A549 (cell line): ENCODE measurements at regions not wholly inside any gene's neighbourhood (a gene's known extent, or its start where the extent isn't known, plus 50 kb on each side); places are given as distances from the start of the nearest gene placed in this dataset.

Source experiments
- ATAC-seq, 2 experiments: fragments of 200-7000 bp in 1 of 2; fragments of >200 bp in 1 of 2; cut with Nextera tagmentation in 1 of 2; cut with Tn5 transposase in 1 of 2; 3 replicates each; pipeline versions ENCODE4 v1.8.0 to v1.9.1; 2018 to 2020; ENCODE audit warnings: mild to moderate bottlenecking in 1 of 2, moderate library complexity in 1 of 2
- CTCF ChIA-PET: fragments of 300-600 bp; sonication (Branson Sonifier 250); formaldehyde crosslinking; extraction: SDS; loops from one replicate; lab custom pipeline; 2021; ENCODE audit warnings: antibody characterized with exemption, inconsistent platforms; lab: Yijun Ruan, JAX
- POLR2A ChIA-PET: fragments of 350-600 bp; formaldehyde crosslinking; extraction: SDS; loops from one replicate; lab custom pipeline; 2021; ENCODE audit warnings: antibody characterized with exemption, inconsistent platforms; lab: Yijun Ruan, JAX
- DNase-seq, 2 experiments: peaks; one replicate each; pipeline versions ENCODE4 v3.0.0 to v3.0.0-alpha.2; 2011 to 2016; ENCODE audit warnings: low read depth in 1 of 2, low spot score in 1 of 2
- FAIRE-seq: peaks from 2 replicates; lab custom pipeline; 2011; peaks lifted over from hg19 to GRCh38; lab: Jason Lieb, UNC
- H3K27ac ChIP-seq, 2 experiments: fragments of >200 bp; sonication (Bioruptor Twin); formaldehyde crosslinking; 3 replicates each; pipeline ENCODE4 v1.5.1; 2016 to 2017
- H3K4me1 ChIP-seq: fragments of >200 bp; sonication (Bioruptor Twin); formaldehyde crosslinking; 3 replicates; pipeline ENCODE4 v1.6.1; 2016
- H3K4me2 ChIP-seq: fragments of >200 bp; sonication (Bioruptor Twin); formaldehyde crosslinking; 3 replicates; pipeline ENCODE4 v1.6.1; 2016
- H3K4me3 ChIP-seq: fragments of >200 bp; sonication (Bioruptor Twin); formaldehyde crosslinking; 3 replicates; pipeline ENCODE4 v1.5.1; 2016
- H3K9me3 ChIP-seq: fragments of >200 bp; sonication (Bioruptor Twin); formaldehyde crosslinking; 3 replicates; pipeline ENCODE4 v1.6.1; 2016
- CBX2 ChIP-seq: fragments of 200-600 bp; sonication (generic); IDR thresholded peaks from 2 replicates; pipeline ENCODE4 v1.6.1; 2016; ENCODE audit warnings: low read depth, mild to moderate bottlenecking, borderline replicate concordance
- CHD2 ChIP-seq: fragments of 150-350 bp; IDR thresholded peaks from 2 replicates; pipeline ENCODE4 v1.6.1; 2014; ENCODE audit warnings: low read length; ENCODE audit not compliant: partially characterized antibody
- EHF ChIP-seq: fragments of 250-450 bp; sonication (Bioruptor Pico); IDR thresholded peaks from 2 replicates; pipeline ENCODE4 v1.5.0; 2020; ENCODE audit warnings: mild to moderate bottlenecking
- EHMT2 ChIP-seq: fragments of 200-600 bp; sonication (generic); IDR thresholded peaks from 2 replicates; pipeline ENCODE4 v1.6.1; 2016; ENCODE audit warnings: antibody characterized with exemption, low read depth, mild to moderate bottlenecking, moderate library complexity
- ESRRA ChIP-seq: fragments of 150-350 bp; IDR thresholded peaks from 2 replicates; pipeline ENCODE4 v1.6.1; 2014; ENCODE audit warnings: mild to moderate bottlenecking, low read length, borderline replicate concordance
- FOSL2 ChIP-seq, 2 experiments: fragments of 450-650 bp in 1 of 2; fragments of >200 bp in 1 of 2; sonication (Bioruptor Twin) in 1 of 2; formaldehyde crosslinking; IDR thresholded peaks; 2 replicates each; pipeline versions ENCODE4 v1.5.0 to v1.6.1; 2016 to 2020; ENCODE audit warnings: mild to moderate bottlenecking in 1 of 2, moderate library complexity in 1 of 2
- GATA3 ChIP-seq: IDR thresholded peaks from 2 replicates; pipeline ENCODE4 v1.6.1; 2012; ENCODE audit warnings: borderline replicate concordance
- HDAC2 ChIP-seq: fragments of 200-600 bp; sonication (generic); IDR thresholded peaks from 2 replicates; pipeline ENCODE4 v1.6.1; 2016
- HEYL ChIP-seq: fragments of 250-450 bp; sonication (Bioruptor Pico); IDR thresholded peaks from 2 replicates; pipeline ENCODE4 v1.8.0; 2021; ENCODE audit warnings: mild to moderate bottlenecking, moderate library complexity
- HOXB13 ChIP-seq: fragments of 250-450 bp; sonication (Bioruptor Pico); IDR thresholded peaks from 2 replicates; pipeline ENCODE4 v1.5.0; 2020; ENCODE audit warnings: low read depth, mild to moderate bottlenecking, moderate library complexity
- HOXB5 ChIP-seq: fragments of 250-450 bp; sonication (Bioruptor Pico); IDR thresholded peaks from 2 replicates; pipeline ENCODE4 v1.5.0; 2020; ENCODE audit warnings: mild to moderate bottlenecking, moderate library complexity
- MAFK ChIP-seq: fragments of 450-650 bp; IDR thresholded peaks from 2 replicates; pipeline ENCODE4 v1.6.1; 2014; ENCODE audit not compliant: partially characterized antibody
- MAZ ChIP-seq: fragments of 150-350 bp; IDR thresholded peaks from 2 replicates; pipeline ENCODE4 v1.6.1; 2014; ENCODE audit warnings: antibody characterized with exemption, low read depth, low read length, borderline replicate concordance
- MYC ChIP-seq: IDR thresholded peaks from 2 replicates; pipeline ENCODE4 v1.6.1; 2012; ENCODE audit warnings: mild to moderate bottlenecking, inconsistent platforms, low read length, improper control_type of control experiment, borderline replicate concordance
- NR3C1 ChIP-seq: fragments of >200 bp; sonication (Bioruptor Twin); formaldehyde crosslinking; IDR thresholded peaks from 3 replicates; pipeline ENCODE4 v1.6.1; 2017
- POLR2AphosphoS2 ChIP-seq: conservative IDR thresholded peaks from 2 replicates; pipeline ENCODE4 v1.6.1; 2012; ENCODE audit warnings: low read length, improper control_type of control experiment, inconsistent platforms
- RAD21 ChIP-seq, 2 experiments: fragments of >200 bp in 1 of 2; sonication (Bioruptor Twin) in 1 of 2; formaldehyde crosslinking in 1 of 2; IDR thresholded peaks in 1 of 2; conservative IDR thresholded peaks in 1 of 2; 2 replicates in 1 of 2; 3 replicates in 1 of 2; pipeline ENCODE4 v1.6.1; 2012 to 2018; ENCODE audit warnings: inconsistent platforms in 1 of 2
- SREBF2 ChIP-seq: fragments of 450-650 bp; IDR thresholded peaks from 2 replicates; pipeline ENCODE4 v1.6.1; 2014; ENCODE audit warnings: mild to moderate bottlenecking, moderate library complexity
- WGBS: methylation state at CpG from one replicate; pipeline ENCODE4 v1.1.6; 2017; ENCODE audit errors: missing lambda C conversion rate; 5-methylcytosine and 5-hydroxymethylcytosine counted together
- TF ChIP-seq, protein P1 (sequence below): IDR thresholded peaks from 2 replicates; pipeline ENCODE4 v1.6.1; 2012
- TF ChIP-seq, protein P2 (sequence below): IDR thresholded peaks from 2 replicates; pipeline ENCODE4 v1.6.1; 2012; ENCODE audit warnings: low read depth, borderline replicate concordance
- TF ChIP-seq, protein P3 (sequence below): fragments of >200 bp; sonication (Bioruptor Twin); formaldehyde crosslinking; IDR thresholded peaks from 3 replicates; pipeline ENCODE4 v1.6.1; 2016

DNA sequence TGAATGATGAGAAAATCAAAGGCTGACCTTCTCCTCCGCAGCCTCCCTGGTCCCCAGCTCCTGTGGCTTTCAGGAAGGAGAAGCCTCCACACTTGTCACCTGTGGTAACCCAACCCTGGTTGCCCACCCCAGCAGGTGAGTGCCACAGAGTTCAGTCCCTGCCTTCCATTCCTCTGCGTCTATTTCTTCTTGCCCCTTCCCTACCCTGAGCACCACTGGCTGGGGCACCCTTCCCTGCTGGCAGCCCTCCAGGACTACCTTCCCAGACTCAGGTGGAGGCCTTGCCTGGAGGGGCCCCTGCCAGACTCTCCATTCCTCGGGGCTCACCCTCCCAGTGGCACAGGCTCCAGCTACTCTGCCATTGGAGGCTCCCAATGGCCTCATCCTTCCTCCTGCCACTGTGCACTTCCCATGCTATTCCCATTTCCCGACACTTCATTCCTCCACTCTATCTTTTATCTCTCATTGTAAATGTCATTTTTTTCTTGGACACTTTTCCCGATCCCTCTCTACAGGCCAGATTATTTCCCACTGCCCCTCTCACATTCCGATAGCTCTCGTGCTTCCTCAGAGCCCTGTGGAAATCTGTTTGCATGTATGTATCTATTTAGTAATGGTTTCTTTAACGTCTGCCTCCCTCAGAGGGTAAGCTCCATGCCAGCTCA is 90.6 kb upstream of the PCBD1 start:
- Histone ChIP-seq H3K27ac (no peak overlapping the region), H3K9me3 (no peaks in the 10 kb centered on the region), H3K4me3 (no peak overlapping the region), H3K4me1 (peaks cover 7% of the 10 kb centered on the region; the same call in 1 of the 3 replicates), H3K4me2 (no peak overlapping the region)
- ATAC-seq: no peak
- ChIA-PET CTCF (interaction anchor here (1.0 to 1.9 kb wide), 2 partner anchors 23 to 53 kb away, joined by 3 to 6 read pairs; no protein-coding TSS in a partner anchor), POLR2A (no interaction called here)
- 66% methylated on average over 8 of the region's 8 CpGs for WGBS
- DNase-seq: no peak
- no peak for FAIRE-seq
- TF ChIP-seq RAD21 (conservative IDR thresholded peaks at IDR 0.05 in 1 of 2, IDR thresholded peaks at IDR 0.05 in 1 of 2): no peak
- TF ChIP-seq, protein P1, sequence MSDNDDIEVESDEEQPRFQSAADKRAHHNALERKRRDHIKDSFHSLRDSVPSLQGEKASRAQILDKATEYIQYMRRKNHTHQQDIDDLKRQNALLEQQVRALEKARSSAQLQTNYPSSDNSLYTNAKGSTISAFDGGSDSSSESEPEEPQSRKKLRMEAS: no peak
- TF ChIP-seq, all 56 proteins: peak for 0

DNA sequence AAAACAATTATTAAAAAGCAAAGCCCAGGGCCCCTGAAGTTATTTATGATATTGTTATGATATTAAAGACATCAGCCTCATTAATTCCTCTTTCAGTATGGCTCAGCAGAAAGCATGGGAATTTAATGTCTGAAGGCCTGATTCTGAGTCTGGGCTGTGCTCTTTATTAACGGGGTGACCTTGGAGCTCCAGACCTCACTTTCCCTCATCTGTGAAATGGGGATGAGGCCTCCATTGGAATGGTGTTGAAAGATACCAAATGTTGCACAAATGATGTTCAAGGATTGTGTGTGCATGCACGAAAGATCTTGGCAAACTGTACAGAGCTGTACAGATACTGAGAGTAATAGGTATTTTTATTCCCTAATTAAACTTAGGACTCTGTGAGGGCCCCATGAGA is 92.3 kb upstream of the PCBD1 start:
- H3K4me2 ChIP-seq: no peak overlapping the region
- H3K27ac ChIP-seq: no peak overlapping the region
- no peak overlapping the region for H3K4me3 ChIP-seq
- CTCF ChIA-PET: no interaction called here
- POLR2A ChIA-PET: no interaction called here
- DNase-seq (no peak), ATAC-seq (no peak), FAIRE-seq (no peak)
- TF ChIP-seq EHMT2 (no peak), HDAC2 (no peak), POLR2AphosphoS2 (no peak), MYC (no peak), EHF (CRISPR knock-in tag) (no peak), CBX2 (no peak), FOSL2 (IDR thresholded peaks at IDR 0.05) (no peak), FOSL2 (CRISPR knock-in tag; IDR thresholded peaks at IDR 0.05) (no peak), ESRRA (no peak), CHD2 (no peak), MAZ (no peak), MAFK (no peak), HOXB13 (CRISPR knock-in tag) (no peak), SREBF2 (no peak), GATA3 (no peak), NR3C1 (no peak), HOXB5 (no peak)
- TF ChIP-seq, protein P2, sequence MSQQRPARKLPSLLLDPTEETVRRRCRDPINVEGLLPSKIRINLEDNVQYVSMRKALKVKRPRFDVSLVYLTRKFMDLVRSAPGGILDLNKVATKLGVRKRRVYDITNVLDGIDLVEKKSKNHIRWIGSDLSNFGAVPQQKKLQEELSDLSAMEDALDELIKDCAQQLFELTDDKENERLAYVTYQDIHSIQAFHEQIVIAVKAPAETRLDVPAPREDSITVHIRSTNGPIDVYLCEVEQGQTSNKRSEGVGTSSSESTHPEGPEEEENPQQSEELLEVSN: no peak
- TF ChIP-seq, protein P3, sequence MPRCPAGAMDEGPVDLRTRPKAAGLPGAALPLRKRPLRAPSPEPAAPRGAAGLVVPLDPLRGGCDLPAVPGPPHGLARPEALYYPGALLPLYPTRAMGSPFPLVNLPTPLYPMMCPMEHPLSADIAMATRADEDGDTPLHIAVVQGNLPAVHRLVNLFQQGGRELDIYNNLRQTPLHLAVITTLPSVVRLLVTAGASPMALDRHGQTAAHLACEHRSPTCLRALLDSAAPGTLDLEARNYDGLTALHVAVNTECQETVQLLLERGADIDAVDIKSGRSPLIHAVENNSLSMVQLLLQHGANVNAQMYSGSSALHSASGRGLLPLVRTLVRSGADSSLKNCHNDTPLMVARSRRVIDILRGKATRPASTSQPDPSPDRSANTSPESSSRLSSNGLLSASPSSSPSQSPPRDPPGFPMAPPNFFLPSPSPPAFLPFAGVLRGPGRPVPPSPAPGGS: no peak
- WGBS: 65% methylated on average over 2 of the region's 2 CpGs
- no peaks in the 10 kb centered on the region for H3K4me1 ChIP-seq
- no peaks in the 10 kb centered on the region for H3K9me3 ChIP-seq

DNA sequence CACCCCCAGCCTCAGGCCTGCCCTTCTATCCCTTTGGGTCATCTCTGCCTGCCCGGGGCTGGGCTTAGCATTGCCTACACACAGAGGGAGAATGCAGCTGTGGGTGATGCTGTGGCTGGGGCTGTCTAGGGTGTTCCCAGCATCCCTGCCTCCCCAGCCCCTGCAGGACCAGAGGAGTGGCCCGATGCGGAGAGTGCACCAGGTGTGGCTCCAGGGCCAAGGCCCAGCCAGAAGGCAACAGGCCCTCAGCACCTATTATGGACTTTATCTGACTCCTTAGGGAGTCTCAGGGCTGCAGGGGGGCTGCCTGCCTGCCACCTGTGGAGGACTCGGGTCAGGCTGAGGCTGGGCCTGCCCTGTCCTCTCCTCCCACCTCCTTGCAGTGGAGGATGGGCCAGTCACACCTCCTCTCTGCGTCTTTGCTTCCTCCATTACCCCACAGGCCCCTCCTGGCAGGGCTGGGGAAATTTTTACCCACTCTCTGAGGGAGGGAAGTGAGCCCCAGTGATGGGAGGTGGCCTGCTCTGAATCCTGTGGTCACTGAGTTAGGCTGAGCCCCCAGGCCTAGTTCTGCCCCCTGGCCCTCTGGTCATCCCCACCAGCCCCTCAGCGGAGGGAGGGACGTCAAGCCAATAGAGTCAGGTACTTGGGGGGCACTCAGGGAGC is 92.9 kb upstream of the PCBD1 start:
- TF ChIP-seq HEYL (CRISPR knock-in tag): no peak
- Histone ChIP-seq H3K9me3 (no peaks in the 10 kb centered on the region), H3K4me1 (no peaks in the 10 kb centered on the region), H3K4me3 (no peak overlapping the region), H3K27ac (no peak overlapping the region), H3K4me2 (no peak overlapping the region)
- FAIRE-seq (no peak), DNase-seq (no peak), ATAC-seq (no peak)
- CTCF ChIA-PET: no interaction called here
- POLR2A ChIA-PET: no interaction called here
- 48% methylated on average over 4 of the region's 7 CpGs for WGBS
